HT1080 (cell line): ENCODE measurements at regions not wholly inside any gene's neighbourhood (a gene's known extent, or its start where the extent isn't known, plus 50 kb on each side); places are given as distances from the start of the nearest gene placed in this dataset.

Experiments
- DNase-seq: peaks from one replicate; pipeline ENCODE4 v3.0.0-alpha.2; 2015; ENCODE audit warnings: low read depth
- small RNA-seq: library from RNA; depleted of rRNA; stranded (forward); fragments of <200 nt; gene quantifications from one replicate; pipeline ENCODE3, GENCODE V24; 2014

- DNase-seq: peak; percentile 75
Observed at GRCh38 chrX:15915959-15916703, 61.5 kb upstream of the AP1S2 start.

- no peak for DNase-seq
Observed at GRCh38 chrX:15914486-15914885, 59.9 kb upstream of the AP1S2 start.

GRCh38 chrX:15913146-15913545 is 58.5 kb upstream of the AP1S2 start:
- peak; percentile 10 for DNase-seq

- no peak for DNase-seq
Observed at GRCh38 chrX:15911734-15912550, 57.3 kb upstream of the AP1S2 start.

DNA sequence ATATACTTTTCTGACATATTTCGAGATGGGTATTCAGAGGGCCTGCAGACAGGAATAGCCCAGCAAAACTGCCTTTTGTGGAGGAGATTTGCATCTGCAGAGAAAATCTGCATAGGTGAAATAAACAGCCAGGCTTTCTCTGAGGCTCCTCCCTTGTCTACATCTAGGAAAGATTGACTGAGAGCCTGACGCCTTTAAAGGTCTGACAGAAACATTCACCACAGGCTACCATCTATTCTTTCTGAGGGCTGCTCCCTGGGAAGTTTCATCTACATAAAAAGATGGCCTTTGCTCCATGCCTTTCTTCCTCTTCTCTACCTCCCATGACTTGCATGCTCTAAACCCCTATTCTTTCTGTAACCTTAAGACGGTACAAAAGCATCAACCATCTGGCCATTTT is 55.0 kb upstream of the AP1S2 start:
- DNase-seq: no peak

DNA sequence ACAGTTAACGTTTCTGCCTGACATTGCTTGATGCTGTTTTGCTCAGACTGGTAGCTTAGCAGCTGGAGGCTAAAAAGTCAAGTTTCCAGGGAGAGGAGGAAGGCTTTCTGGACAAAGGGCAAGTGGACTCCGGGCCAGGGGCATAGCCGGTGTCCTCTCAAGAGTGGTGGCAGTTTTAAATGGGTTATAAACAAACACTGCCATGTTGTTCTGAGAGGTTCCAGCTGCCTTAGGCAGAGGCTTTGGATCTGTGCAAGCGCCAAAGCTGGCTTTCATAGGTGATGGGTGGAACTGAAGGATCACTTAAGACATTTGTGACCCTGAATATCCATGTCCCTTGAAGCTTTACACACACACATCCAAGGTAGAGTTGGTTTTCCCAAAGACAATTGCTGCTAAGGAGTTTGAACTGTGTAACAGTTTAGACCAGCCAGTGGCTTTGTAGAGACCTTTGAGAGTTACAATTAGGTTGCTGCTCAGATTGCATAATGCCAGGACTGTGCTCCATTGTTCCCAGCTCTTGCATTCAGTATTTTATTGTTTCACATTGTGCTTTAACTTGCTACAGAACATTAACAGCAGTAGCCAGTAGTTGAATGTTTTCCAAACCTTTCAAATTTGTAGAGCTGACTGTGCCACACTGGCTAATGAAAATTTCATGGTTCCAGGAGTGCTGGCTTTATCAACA is 54.1 kb upstream of the AP1S2 start:
- DNase-seq: no peak

DNA sequence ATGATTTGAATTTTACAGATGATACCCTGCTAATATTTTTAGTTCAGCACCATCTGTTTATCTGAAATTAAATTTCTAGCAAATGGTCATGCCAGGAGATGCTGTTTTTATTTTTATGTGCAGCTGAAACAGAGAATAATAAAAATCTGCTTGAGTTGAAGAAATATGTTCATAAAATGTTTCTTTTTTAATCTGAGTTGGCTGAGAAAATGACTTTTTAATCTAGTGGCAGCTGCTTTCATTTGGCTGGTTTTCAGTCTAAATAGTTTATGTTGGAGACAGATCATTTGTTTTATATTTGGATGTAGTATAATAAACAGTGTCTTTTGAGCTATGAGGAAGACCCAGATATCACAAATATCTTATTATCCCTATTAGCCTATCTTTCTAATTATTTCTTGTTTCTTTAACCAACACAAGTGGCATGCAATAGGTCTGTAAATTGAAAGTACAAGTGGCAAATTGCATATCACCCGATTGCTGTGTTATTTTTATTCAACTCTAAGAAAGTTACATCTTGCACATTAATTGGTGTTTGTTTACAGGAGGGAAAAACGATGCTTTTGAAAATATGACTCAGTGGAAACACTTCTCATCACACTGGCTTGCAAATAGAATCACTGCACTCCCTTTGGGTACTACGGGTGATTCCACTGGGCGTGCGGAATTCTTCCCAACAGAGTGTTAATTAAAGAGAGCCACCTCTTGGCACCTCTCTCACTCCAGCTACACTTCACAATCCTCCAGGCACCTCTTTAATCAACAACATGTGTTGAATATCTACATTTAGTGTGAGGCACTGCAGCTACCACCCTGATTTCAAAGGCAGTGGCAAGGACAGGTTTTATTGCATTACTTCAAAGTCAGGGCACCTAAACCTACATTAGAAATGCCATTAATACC is 51.7 kb upstream of the AP1S2 start:
- DNase-seq: no peak

Small RNAs in the stretch of these regions (small RNA-seq; reads per million reads assigned to genes)
- 0.84 reads per million, percentile 70 among the genes with 10 or more reads in this experiment for gene RNU5F-7P
